GM08714 (cell line): ENCODE measurements at regions not wholly inside any gene's neighbourhood (a gene's known extent, or its start where the extent isn't known, plus 50 kb on each side); places are given as distances from the start of the nearest gene placed in this dataset.

Experiments used
- H3K4me3 ChIP-seq: fragments of 200-500 bp; sonication (Bioruptor generic); 2 replicates; pipeline ENCODE4 v1.5.1; 2014; ENCODE audit warnings: mild to moderate bottlenecking, low read length, inconsistent platforms
- ZNF274 ChIP-seq: IDR thresholded peaks from 2 replicates; pipeline ENCODE4 v1.6.1; 2012; ENCODE audit warnings: mild to moderate bottlenecking, low read depth, low read length

DNA sequence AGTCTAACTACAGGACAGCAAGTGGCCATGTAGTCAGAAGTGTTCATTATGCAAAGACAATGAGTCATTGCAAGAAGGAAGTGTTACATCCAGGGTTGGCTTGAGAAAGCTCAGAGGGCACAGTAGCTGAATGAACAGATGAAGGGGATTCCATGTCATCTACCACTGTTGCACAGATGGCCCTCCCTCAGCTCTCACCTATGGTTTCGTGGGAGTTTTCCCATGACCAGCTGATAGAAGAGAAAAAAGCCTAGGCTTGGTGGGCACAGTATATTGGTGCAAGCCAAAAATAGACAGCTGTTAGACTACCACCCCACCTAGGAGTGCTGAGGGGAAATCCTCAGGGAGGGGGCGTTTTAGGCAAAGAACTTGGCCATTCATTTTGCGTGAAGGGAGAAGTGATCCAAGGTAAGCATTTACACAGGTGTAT lies 217.0 kb downstream of the DMRT2 start:
- no peak for TF ChIP-seq ZNF274
- no peak overlapping the region for H3K4me3 ChIP-seq

DNA sequence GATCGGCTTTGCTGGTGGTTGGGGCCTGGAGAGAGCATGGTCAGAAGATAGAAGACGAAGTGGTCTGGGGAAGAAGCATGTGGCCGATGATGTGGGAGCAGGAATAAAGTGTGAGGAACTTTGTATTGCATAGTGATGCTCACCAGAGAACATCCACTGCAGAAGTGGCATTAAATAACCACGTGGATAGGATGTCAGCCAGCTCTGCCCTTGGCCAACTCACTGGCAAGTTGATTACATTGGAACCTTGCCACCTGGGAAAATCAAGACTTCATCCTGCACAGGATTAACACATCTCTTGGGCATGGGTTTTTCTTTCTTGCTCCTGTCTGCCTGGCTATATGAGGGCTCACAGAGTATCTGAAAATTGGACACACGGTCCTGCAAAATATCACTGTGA lies 217.4 kb downstream of the DMRT2 start:
- no peak overlapping the region for H3K4me3 ChIP-seq
- TF ChIP-seq ZNF274: no peak

DNA sequence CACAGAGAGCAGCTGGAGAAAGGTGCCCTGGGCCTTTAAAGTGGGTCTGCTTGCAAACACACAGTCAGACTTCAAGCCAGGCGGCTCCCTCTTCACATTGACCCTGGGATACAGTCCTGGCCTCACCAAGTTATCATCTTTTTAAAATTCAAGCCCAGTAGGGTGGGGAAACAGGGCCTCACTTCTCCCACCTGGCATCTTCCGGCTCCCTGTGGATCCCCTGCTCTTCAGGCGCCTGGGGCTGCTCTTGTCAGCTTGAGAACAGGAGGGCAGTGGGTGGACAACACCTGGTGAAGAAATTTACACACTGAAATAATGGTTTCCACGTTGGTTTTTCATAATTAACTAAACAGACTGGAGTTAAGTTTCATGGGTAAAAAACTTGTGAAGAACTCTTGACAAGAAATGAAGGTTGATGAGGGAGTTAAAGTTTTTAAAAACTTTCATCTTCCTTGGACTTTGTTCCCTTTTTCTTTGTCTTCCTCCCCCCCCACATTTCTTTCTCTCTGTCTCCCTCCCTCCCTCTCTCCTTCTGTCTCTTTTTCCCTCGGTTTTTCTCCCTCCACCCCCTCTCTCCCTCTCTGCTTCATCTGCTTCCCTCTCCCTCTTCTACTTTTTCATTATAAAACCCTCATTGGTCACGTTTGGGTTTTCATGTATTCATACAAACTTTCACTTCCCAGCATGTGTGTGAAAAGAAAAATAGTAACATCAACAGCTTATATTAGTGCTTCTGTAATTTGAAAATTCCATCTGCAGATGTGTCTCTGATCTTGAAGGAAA lies 219.6 kb downstream of the DMRT2 start:
- no peak overlapping the region for H3K4me3 ChIP-seq
- TF ChIP-seq ZNF274: no peak

DNA sequence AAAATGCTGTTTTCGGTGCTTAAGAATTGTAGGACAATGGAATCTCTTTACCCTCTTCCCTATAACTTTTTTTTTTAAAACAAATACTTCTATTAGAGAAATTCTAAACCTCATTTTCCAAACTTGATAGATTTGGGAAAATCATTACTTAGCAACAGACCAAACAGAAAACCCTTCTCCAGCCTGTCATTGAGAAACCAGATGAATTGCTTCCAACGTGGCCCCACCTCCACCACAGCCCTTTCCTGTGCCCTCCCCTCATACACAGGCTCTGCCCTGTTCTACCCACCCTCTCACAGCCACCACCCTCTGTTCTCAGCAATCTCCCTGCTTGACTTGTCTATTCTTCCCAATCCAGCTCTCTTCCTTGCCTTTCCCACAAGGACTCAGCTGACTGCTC lies 221.2 kb downstream of the DMRT2 start:
- no peak for TF ChIP-seq ZNF274
- no peak overlapping the region for H3K4me3 ChIP-seq

DNA sequence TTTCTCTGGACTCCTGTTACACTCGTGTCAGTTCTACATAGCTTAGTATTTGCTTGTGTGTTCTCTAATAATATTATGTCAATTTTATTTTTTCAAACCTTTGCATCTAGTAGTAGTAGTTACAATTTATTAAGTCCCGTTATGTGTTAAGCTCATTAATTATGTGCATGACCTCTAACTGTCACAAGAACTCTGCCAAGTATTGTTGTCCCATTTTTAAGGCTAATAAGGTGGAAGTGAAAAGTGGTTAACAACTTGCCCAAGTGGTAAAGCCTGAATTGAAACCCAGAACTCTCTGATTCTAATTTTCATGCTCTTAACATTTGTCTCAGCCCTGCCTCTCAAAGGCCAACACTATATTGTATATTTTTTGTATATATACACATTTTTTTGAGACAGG lies 221.6 kb downstream of the DMRT2 start:
- no peak for TF ChIP-seq ZNF274
- H3K4me3 ChIP-seq: no peak overlapping the region

DNA sequence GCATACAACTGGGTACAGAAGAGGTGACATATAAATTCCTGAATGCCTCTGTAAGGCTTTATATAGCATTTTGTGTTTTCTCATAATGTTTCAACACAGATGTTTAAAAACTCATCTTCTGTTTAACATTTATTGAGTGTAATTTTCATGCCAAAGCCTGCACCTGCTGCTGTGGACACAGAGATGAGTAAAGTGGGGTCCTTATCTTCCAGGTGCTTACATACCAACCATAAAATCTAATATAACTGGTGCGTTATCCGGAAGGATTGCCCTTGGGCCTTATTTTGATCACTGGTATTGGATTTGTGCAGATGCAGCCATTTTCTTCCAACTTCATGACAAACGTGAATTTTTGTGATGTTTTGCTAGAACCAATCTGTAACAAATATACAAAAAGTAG lies 222.3 kb downstream of the DMRT2 start:
- no peak for TF ChIP-seq ZNF274
- no peak overlapping the region for H3K4me3 ChIP-seq

DNA sequence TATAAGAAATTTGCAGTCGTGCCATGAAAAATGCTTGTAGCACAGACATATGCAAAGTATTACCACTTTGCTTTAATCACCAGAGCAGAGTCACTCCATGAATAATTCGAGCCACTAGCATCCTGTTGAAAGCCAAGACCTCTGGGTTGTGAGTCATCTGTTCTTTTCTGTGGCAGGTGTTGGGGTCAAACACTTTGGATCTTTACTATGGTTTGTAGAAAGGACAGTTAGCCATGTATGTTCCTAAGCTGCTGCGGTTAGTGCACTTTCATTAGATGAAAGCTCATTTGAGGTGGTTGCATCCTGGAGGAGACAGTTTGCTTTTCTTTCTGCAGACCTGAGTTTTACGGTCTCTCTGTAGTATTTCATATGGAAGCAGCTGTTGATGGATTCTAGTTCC lies 223.7 kb downstream of the DMRT2 start:
- no peak overlapping the region for H3K4me3 ChIP-seq
- no peak for TF ChIP-seq ZNF274

DNA sequence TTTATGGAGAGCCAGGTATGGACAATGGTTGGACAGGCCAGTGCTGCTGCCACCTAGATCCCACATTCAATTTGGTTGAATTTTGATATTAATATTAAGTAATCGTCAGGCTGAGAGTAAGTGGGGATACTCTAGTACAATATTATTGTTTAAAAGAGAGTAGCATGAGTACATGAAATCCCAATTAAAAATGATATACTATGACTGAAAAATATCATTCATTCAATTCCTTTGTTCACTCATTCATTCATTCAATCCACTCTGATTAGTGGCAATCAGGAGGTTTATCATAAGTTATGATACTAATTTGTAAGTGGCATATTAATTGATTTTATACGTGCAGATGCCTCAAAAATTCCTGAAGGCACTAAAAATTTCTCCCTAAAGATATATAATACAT lies 224.2 kb downstream of the DMRT2 start:
- TF ChIP-seq ZNF274: no peak

DNA sequence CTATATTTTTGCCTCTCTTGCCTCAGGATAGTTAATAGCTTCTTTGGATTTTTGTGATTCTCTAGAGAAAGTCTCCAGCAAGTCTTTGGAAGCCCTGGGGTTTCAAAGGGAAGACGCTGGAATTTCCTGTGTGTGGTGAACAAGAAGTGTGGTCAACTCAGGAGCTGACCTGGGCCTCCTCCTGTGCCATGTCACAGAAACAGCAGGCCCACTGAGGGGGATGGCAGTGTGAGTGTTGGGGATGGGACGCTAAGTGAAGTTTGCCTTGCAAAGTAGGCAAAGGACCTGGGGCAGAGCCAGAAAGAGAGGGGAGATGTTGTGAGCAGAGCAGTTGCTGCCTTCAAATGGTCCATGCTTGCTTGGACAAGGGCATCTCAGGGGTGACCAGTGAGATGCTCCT lies 226.3 kb downstream of the DMRT2 start:
- no peak overlapping the region for H3K4me3 ChIP-seq
- TF ChIP-seq ZNF274: no peak

More for the DNA sequence above, 224.2 kb downstream of the DMRT2 start:
- no peak overlapping the region for H3K4me3 ChIP-seq

DNA sequence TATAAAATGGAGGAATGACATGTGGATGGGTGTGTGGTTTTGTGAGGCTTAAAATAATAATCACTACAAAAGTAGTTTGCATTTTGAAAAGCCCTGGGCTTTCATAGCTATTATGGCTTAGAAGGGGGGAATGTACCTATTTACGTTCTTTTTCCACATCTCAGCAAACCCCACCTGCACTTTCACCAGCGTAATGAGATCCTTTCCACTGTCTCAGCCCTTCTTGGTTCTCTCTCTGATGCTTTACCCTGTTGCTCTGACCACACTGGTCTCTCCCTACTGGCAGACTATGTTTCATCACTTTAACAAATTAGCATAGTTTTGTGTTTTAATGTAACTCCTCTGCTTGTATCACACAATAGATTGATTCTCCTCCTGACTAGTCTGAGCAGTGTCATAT lies 234.6 kb downstream of the DMRT2 start:
- TF ChIP-seq ZNF274: no peak
- H3K4me3 ChIP-seq: no peak overlapping the region

DNA sequence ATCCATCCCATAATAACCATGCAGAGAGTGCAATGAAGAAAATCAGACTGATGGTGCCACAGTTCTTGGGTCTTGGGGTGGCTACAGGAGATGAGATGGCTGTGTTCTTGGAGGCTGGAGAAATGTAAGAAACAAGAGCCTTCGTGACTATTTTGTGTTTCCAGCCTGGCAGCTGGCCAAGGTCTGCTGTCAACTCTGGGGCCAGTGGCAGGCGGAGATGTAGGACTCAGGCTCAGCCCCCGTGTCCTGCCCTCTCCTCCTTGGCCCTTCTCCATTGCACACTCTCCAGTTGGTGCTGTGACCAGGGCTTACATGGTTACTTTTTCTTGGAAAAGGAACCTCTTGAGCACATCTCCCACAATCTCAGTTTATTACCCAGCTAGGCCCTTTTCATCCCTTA lies 235.4 kb downstream of the DMRT2 start:
- H3K4me3 ChIP-seq: no peak overlapping the region
- no peak for TF ChIP-seq ZNF274

DNA sequence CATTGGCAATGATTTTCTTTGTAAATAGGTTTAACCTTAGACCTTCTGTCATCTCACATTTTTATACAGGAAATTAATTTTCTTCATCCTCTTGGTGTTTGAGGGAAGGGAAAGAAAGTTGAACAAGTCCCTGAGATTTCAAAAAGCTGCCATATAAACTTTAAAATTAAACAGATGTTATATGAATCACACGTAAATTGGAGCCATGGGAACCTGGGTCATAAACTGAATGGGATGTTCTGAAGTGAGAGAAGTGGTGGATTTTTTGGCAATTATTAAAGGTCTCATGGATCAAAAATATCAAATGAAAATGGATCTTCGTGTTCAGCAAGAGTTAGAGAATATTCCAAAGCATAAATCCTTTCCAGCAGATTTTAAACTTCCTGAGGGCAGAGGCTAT lies 242.2 kb downstream of the DMRT2 start:
- TF ChIP-seq ZNF274: no peak
- H3K4me3 ChIP-seq: no peak overlapping the region

DNA sequence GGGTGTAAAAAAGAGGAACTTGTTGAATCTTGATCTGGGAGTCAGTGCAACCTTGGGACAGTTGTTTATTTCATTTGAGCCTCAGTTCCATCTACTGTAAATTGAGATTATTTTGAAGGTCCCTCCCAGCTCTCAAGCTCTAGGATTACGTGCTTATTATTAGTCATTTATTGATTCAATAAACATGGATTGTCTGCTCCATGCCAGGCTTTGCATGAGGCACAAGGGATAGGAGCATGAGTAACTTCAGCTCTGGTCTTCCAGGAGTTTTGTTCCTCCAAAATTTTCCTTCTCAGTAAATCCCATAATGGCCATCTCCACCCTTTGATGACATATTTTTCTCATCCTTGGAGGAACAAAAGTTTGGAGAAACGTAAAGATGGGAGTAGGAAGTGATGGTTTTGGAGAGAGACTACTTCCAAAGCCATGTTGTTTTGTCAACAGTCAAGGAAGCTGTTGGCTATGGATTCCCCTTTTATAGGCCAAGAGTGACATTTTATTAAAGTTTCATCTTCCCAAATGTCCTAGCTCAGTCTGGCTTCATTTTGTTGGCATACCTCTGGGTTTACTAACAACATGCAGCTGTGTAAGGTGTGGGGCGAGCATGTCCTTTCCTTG lies 244.6 kb downstream of the DMRT2 start:
- TF ChIP-seq ZNF274: no peak
- H3K4me3 ChIP-seq: no peak overlapping the region

DNA sequence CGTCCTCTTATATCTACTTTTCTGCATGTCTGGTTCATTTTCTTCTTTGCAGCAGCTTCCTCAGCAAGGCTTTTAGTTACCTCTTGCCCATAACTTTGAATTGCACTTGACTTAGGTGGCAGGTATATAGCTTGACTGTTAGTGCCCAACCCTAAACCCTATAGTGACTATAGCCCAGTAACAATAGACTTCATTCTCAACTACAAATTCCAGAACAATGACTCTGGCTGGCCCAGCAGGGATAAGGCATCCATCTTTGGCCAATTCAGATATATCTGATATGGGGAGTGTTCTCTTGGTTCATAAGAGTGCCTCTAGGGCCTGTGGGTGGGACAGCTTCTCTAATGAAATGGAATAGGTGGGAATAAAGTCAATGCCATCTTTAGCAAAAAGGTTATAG lies 246.2 kb downstream of the DMRT2 start:
- TF ChIP-seq ZNF274: no peak
- H3K4me3 ChIP-seq: no peak overlapping the region

DNA sequence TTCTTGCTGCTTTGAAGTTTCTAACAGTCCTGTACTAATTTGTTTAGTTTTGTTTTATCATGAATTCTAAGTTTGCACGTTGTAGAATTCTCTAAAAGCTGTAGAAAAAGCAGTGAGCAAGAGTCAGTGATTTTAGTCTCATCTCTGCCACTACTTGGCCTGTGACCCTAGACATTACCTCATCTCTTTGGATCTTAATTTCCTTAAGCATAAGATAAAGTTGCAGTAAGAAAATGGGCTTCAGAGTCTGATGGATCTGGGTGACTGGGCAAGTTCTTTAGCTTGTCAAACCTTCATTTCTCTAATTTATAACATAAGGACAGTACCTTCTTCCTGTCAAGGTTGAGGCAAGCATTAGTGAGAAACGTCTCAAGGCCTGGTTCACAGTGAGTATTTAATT lies 247.9 kb downstream of the DMRT2 start:
- no peak overlapping the region for H3K4me3 ChIP-seq
- TF ChIP-seq ZNF274: no peak
